H1 (cell line): ENCODE measurements at regions not wholly inside any gene's neighbourhood (a gene's known extent, or its start where the extent isn't known, plus 50 kb on each side); places are given as distances from the start of the nearest gene placed in this dataset.

Source experiments
- CTCF ChIA-PET: fragments of 300-600 bp; sonication (Branson Sonifier 250); formaldehyde crosslinking; loops from one replicate; lab custom pipeline; 2021; ENCODE audit not compliant: partially characterized antibody; lab: Charles Lee
- POLR2A ChIA-PET: fragments of 300-600 bp; sonication (Branson Sonifier 250); formaldehyde crosslinking; loops from one replicate; lab custom pipeline; 2021; ENCODE audit warnings: inconsistent platforms; ENCODE audit not compliant: partially characterized antibody; lab: Charles Lee
- DNase-seq, 2 experiments: peaks; one replicate each; pipeline versions ENCODE4 v3.0.0 to v3.0.0-alpha.2; 2010 to 2022; ENCODE audit warnings: low spot score in 2 of 2, low read depth in 1 of 2, mixed read lengths in 1 of 2
- FAIRE-seq: peaks from 2 replicates; lab custom pipeline; 2011; peaks lifted over from hg19 to GRCh38; lab: Jason Lieb, UNC
- H2AFZ ChIP-seq: 2 replicates; pipeline ENCODE4 v1.8.1; 2012; ENCODE audit warnings: low read length, inconsistent platforms
- H2AK5ac ChIP-seq: 2 replicates; pipeline ENCODE4 v1.6.1; 2013; ENCODE audit warnings: low read depth, low read length
- H2BK120ac ChIP-seq: replicated peaks from 2 replicates; pipeline ENCODE3; 2013; ENCODE audit warnings: low read depth, low read length, inconsistent platforms
- H2BK12ac ChIP-seq: 2 replicates; pipeline ENCODE4 v1.6.1; 2013; ENCODE audit warnings: low read depth, low read length
- H2BK15ac ChIP-seq: 2 replicates; pipeline ENCODE4 v1.6.1; 2013; ENCODE audit warnings: low read length
- H2BK20ac ChIP-seq: 2 replicates; pipeline ENCODE4 v1.6.1; 2013; ENCODE audit warnings: low read length
- H2BK5ac ChIP-seq: 2 replicates; pipeline ENCODE4 v1.6.1; 2013; ENCODE audit warnings: low read depth, low read length
- H3K14ac ChIP-seq: 2 replicates; pipeline ENCODE4 v1.6.1; 2013; ENCODE audit warnings: inconsistent platforms; ENCODE audit not compliant: insufficient read length
- H3K18ac ChIP-seq: 2 replicates; pipeline ENCODE4 v1.6.1; 2013; ENCODE audit warnings: low read length; ENCODE audit errors: extremely low read depth
- H3K23ac ChIP-seq: 2 replicates; pipeline ENCODE4 v1.6.1; 2013; ENCODE audit warnings: inconsistent platforms; ENCODE audit not compliant: insufficient read length
- H3K23me2 ChIP-seq: 2 replicates; pipeline ENCODE4 v1.6.1; 2013; ENCODE audit warnings: low read depth, low read length
- H3K27ac ChIP-seq: 2 replicates; pipeline ENCODE4 v1.6.1; 2011; ENCODE audit warnings: low read depth, low read length, inconsistent platforms
- H3K27me3 ChIP-seq, 4 experiments: replicated peaks in 1 of 4; 1 replicate in 1 of 4; 2 replicates in 3 of 4; pipeline versions ENCODE4 v1.6.1 to v1.8.1; 2011 to 2013; ENCODE audit warnings: low read length in 3 of 4, mild to moderate bottlenecking in 3 of 4, inconsistent platforms in 2 of 4, mixed read lengths in 2 of 4, moderate library complexity in 1 of 4; ENCODE audit not compliant: control insufficient read depth in 3 of 4, insufficient read depth in 3 of 4; ENCODE audit errors: extremely low read depth in 1 of 4
- H3K36me3 ChIP-seq, 4 experiments: 2 replicates each; pipeline versions ENCODE4 v1.6.1 to v1.8.1; 2011 to 2013; ENCODE audit warnings: mild to moderate bottlenecking in 4 of 4, low read length in 3 of 4, moderate library complexity in 2 of 4, control low read depth in 1 of 4, inconsistent platforms in 1 of 4; ENCODE audit not compliant: insufficient read depth in 4 of 4, control insufficient read depth in 2 of 4
- H3K4ac ChIP-seq: replicated peaks from 2 replicates; pipeline ENCODE3; 2013; ENCODE audit warnings: low read length, low read depth, mixed read lengths, inconsistent platforms; ENCODE audit not compliant: insufficient read length
- H3K4me1 ChIP-seq, 4 experiments: replicated peaks in 1 of 4; 1 replicate in 1 of 4; 2 replicates in 3 of 4; pipeline versions ENCODE4 v1.6.1 to v1.8.1; 2011 to 2013; ENCODE audit warnings: low read length in 3 of 4, inconsistent platforms in 2 of 4, mixed read lengths in 1 of 4; ENCODE audit not compliant: insufficient read depth in 4 of 4, control insufficient read depth in 3 of 4
- H3K4me2 ChIP-seq, 2 experiments: 2 replicates each; pipeline versions ENCODE4 v1.6.1 to v1.8.1; 2011 to 2013; ENCODE audit warnings: low read depth in 2 of 2, low read length in 2 of 2, control low read depth in 1 of 2, inconsistent platforms in 1 of 2, mild to moderate bottlenecking in 1 of 2; ENCODE audit not compliant: insufficient read depth in 1 of 2
- H3K4me3 ChIP-seq, 4 experiments: fragments of 200-600, 300-600 bp in 1 of 4; sonication (generic), shearing (Covaris generic), sonication (Bioruptor Twin) in 1 of 4; 2 replicates each; pipeline versions ENCODE4 v1.5.1 to v1.8.1; 2011 to 2016; ENCODE audit warnings: low read length in 4 of 4, low read depth in 3 of 4, control low read depth in 2 of 4, inconsistent platforms in 2 of 4, mild to moderate bottlenecking in 2 of 4, mixed read lengths in 1 of 4, moderate library complexity in 1 of 4; ENCODE audit not compliant: insufficient read depth in 2 of 4; ENCODE audit errors: extremely low read depth in 1 of 4
- H3K56ac ChIP-seq: replicated peaks from 2 replicates; pipeline ENCODE3; 2013; ENCODE audit warnings: low read depth, mild to moderate bottlenecking, mixed read lengths, low read length, inconsistent platforms; ENCODE audit not compliant: insufficient read length
- H3K79me1 ChIP-seq: 2 replicates; pipeline ENCODE4 v1.6.1; 2013; ENCODE audit warnings: low read depth, low read length, control low read depth
- H3K79me2 ChIP-seq, 2 experiments: 2 replicates each; pipeline versions ENCODE4 v1.6.1 to v1.8.1; 2012 to 2013; ENCODE audit warnings: low read length in 2 of 2, mild to moderate bottlenecking in 2 of 2, inconsistent platforms in 1 of 2; ENCODE audit not compliant: insufficient read depth in 2 of 2, control insufficient read depth in 1 of 2
- H3K9ac ChIP-seq, 4 experiments: replicated peaks in 1 of 4; 1 replicate in 1 of 4; 2 replicates in 3 of 4; pipeline versions ENCODE4 v1.6.1 to v1.8.1; 2011 to 2013; ENCODE audit warnings: low read depth in 3 of 4, low read length in 3 of 4, control low read depth in 2 of 4, mild to moderate bottlenecking in 2 of 4, moderate library complexity in 2 of 4, inconsistent platforms in 1 of 4; ENCODE audit errors: extremely low read depth in 1 of 4
- H3K9me3 ChIP-seq, 2 experiments: 2 replicates each; pipeline versions ENCODE4 v1.6.1 to v1.8.1; 2012 to 2013; ENCODE audit warnings: mild to moderate bottlenecking in 2 of 2, moderate library complexity in 2 of 2, control low read depth in 1 of 2, inconsistent platforms in 1 of 2, low read depth in 1 of 2, low read length in 1 of 2, mixed read lengths in 1 of 2; ENCODE audit not compliant: insufficient read depth in 2 of 2
- H4K20me1 ChIP-seq, 2 experiments: replicated peaks in 1 of 2; 2 replicates each; pipeline versions ENCODE3 to v1.8.1; 2011 to 2013; ENCODE audit warnings: inconsistent platforms in 2 of 2, low read length in 2 of 2, mild to moderate bottlenecking in 1 of 2; ENCODE audit not compliant: insufficient read depth in 2 of 2, control insufficient read depth in 1 of 2
- H4K5ac ChIP-seq: 2 replicates; pipeline ENCODE4 v1.6.1; 2013; ENCODE audit warnings: low read length, low read depth, mixed read lengths, inconsistent platforms; ENCODE audit not compliant: insufficient read length
- H4K8ac ChIP-seq: 2 replicates; pipeline ENCODE4 v1.8.0; 2013; ENCODE audit warnings: mild to moderate bottlenecking, moderate library complexity, low read length, inconsistent platforms; ENCODE audit not compliant: insufficient read depth; ENCODE audit errors: extremely low read depth
- H4K91ac ChIP-seq: replicated peaks from 2 replicates; pipeline ENCODE3; 2013; ENCODE audit warnings: low read length, mixed read lengths, inconsistent platforms; ENCODE audit not compliant: insufficient read length
- CEBPB ChIP-seq: IDR thresholded peaks from 2 replicates; pipeline ENCODE4 v1.6.1; 2012; ENCODE audit warnings: low read depth, low read length
- CREB1 ChIP-seq: IDR thresholded peaks from 2 replicates; pipeline ENCODE4 v1.6.1; 2012; ENCODE audit warnings: inconsistent platforms
- WGBS, 2 experiments: shearing (Covaris generic) in 1 of 2; methylation state at CpG; one replicate each; pipeline versions ENCODE4 v1.1.6 to v1.1.7; 2013 to 2015; ENCODE audit warnings: low lambda C conversion rate in 2 of 2, mixed read lengths in 2 of 2, inconsistent platforms in 1 of 2, low coverage in 1 of 2, missing lambda C conversion rate in 1 of 2; ENCODE audit not compliant: insufficient replicate concordance in 2 of 2, insufficient coverage in 1 of 2, insufficient read length in 1 of 2; ENCODE audit errors: extremely low coverage in 1 of 2, missing lambda C conversion rate in 1 of 2; 5-methylcytosine and 5-hydroxymethylcytosine counted together

DNA sequence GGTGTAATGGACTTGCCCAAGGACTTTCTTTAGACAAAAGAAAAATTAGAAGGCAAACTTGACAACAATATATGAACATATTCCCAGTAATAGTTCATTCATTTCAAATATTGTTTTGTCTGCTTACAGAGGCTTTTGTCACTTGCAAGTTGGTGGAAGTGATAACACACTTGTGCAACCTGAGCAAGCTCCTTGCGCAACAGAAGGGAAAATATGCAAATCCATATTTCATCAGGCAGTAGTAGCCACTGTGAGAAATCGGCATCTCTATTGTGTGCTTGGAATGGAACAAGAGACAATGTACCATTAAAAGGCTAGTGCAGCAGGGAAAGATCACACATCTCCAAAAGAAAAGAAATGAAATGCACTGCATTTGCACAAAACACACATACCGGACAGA is 125.3 kb upstream of the RASEF start:
- Histone ChIP-seq H3K79me1 (no peaks in the 10 kb centered on the region), H2AFZ (no peak overlapping the region), H3K4me2 (no peak overlapping the region), H3K9me3 (no peaks in the 10 kb centered on the region), H2BK20ac (no peak overlapping the region), H3K18ac (no peak overlapping the region), H3K27me3 (no peaks in the 10 kb centered on the region), H4K20me1 (no peaks in the 10 kb centered on the region), H3K4ac (no peak overlapping the region), H2BK15ac (no peak overlapping the region), H2AK5ac (no peak overlapping the region), H3K14ac (no peak overlapping the region), H2BK120ac (no peak overlapping the region), H3K36me3 (no peaks in the 10 kb centered on the region), H3K23ac (no peak overlapping the region), H3K79me2 (no peaks in the 10 kb centered on the region), H4K5ac (no peak overlapping the region), H2BK12ac (no peak overlapping the region), H4K91ac (no peak overlapping the region), H4K8ac (no peak overlapping the region), H3K27ac (no peak overlapping the region), H2BK5ac (no peak overlapping the region), H3K4me3 (no peak overlapping the region), H3K9ac (no peak overlapping the region), H3K23me2 (no peaks in the 10 kb centered on the region), H3K4me1 (peaks cover 1 to 12% (median 5%) of the 10 kb centered on the region in 4 experiments; a peak in 5 of 7 replicates), H3K56ac (no peak overlapping the region)
- TF ChIP-seq CREB1 (no peak), CEBPB (0 out of 2 replicates have a peak, but pooled peaks have one; percentile 9)
- WGBS, 2 experiments: 87% methylated on average over 3 of the region's 3 CpGs; no CpG with 5 or more reads in 1 of the 2 experiments
- FAIRE-seq (no peak), DNase-seq (no peak)
- CTCF ChIA-PET: no interaction called here
- POLR2A ChIA-PET: no interaction called here
